GM21737 (cell line): ENCODE measurements at regions not wholly inside any gene's neighbourhood (a gene's known extent, or its start where the extent isn't known, plus 50 kb on each side); places are given as distances from the start of the nearest gene placed in this dataset.

ENCODE experiments used
- ATAC-seq: cut with Tn5 transposase; IDR thresholded peaks from one replicate; pipeline ENCODE4 v1.9.1; 2021; ENCODE audit warnings: mild to moderate bottlenecking, moderate library complexity; ENCODE audit not compliant: unreplicated experiment

GRCh38 chr15:36313736-36314280 lies 265.6 kb upstream of the CDIN1 start:
- no peak for ATAC-seq

GRCh38 chr15:36315649-36316048 lies 263.8 kb upstream of the CDIN1 start:
- no peak for ATAC-seq

- ATAC-seq: no peak
Measured at GRCh38 chr15:36323615-36324014, 255.8 kb upstream of the CDIN1 start.

GRCh38 chr15:36325206-36325605 lies 254.2 kb upstream of the CDIN1 start:
- no peak for ATAC-seq

GRCh38 chr15:36329592-36329991 lies 249.8 kb upstream of the CDIN1 start:
- ATAC-seq: no peak

GRCh38 chr15:36330598-36330997 lies 248.8 kb upstream of the CDIN1 start:
- no peak for ATAC-seq

GRCh38 chr15:36331531-36332275 lies 247.7 kb upstream of the CDIN1 start:
- ATAC-seq: no peak

GRCh38 chr15:36332301-36332700 lies 247.1 kb upstream of the CDIN1 start:
- no peak for ATAC-seq

GRCh38 chr15:36332896-36333295 lies 246.5 kb upstream of the CDIN1 start:
- ATAC-seq: no peak

- ATAC-seq: no peak
Measured at GRCh38 chr15:36334059-36334458, 245.4 kb upstream of the CDIN1 start.

- ATAC-seq: no peak
Measured at GRCh38 chr15:36335224-36335623, 244.2 kb upstream of the CDIN1 start.

- no peak for ATAC-seq
Measured at GRCh38 chr15:36335659-36336058, 243.8 kb upstream of the CDIN1 start.

- ATAC-seq: no peak
Measured at GRCh38 chr15:36344887-36345286, 234.5 kb upstream of the CDIN1 start.

GRCh38 chr15:36347272-36347858 lies 232.1 kb upstream of the CDIN1 start:
- no peak for ATAC-seq

- ATAC-seq: no peak
Measured at GRCh38 chr15:36356466-36356865, 223.0 kb upstream of the CDIN1 start.

- ATAC-seq: no peak
Measured at GRCh38 chr15:36356978-36357601, 222.3 kb upstream of the CDIN1 start.

- no peak for ATAC-seq
Measured at GRCh38 chr15:36358094-36358493, 221.3 kb upstream of the CDIN1 start.

GRCh38 chr15:36358523-36358922 lies 220.9 kb upstream of the CDIN1 start:
- no peak for ATAC-seq

- ATAC-seq: no peak
Measured at GRCh38 chr15:36359286-36359685, 220.1 kb upstream of the CDIN1 start.

GRCh38 chr15:36361351-36361870 lies 218.0 kb upstream of the CDIN1 start:
- ATAC-seq: no peak

- ATAC-seq: no peak
Measured at GRCh38 chr15:36362509-36362915, 216.9 kb upstream of the CDIN1 start.

GRCh38 chr15:36363335-36363734 lies 216.1 kb upstream of the CDIN1 start:
- no peak for ATAC-seq
